Esophagus muscularis mucosa (tissue), 3 donors: ENCODE measurements at regions not wholly inside any gene's neighbourhood (a gene's known extent, or its start where the extent isn't known, plus 50 kb on each side); places are given as distances from the start of the nearest gene placed in this dataset.

Experiments
- POLR2AphosphoS5 ChIP-seq, 2 donors: sonication (generic); formaldehyde crosslinking; IDR thresholded peaks; one replicate each; pipeline ENCODE4 v1.6.1; 2017; ENCODE audit warnings: antibody characterized with exemption in 2 of 2
- TF ChIP-seq, protein P1 (sequence below), 3 experiments: fragments of 200-600 bp in 2 of 3; fragments of 450-650 bp in 1 of 3; sonication (generic) in 2 of 3; IDR thresholded peaks; one replicate each; pipeline ENCODE4 v1.5.1; 2017 to 2019; ENCODE audit warnings: antibody characterized with exemption in 3 of 3, mild to moderate bottlenecking in 2 of 3, moderate library complexity in 1 of 3

DNA sequence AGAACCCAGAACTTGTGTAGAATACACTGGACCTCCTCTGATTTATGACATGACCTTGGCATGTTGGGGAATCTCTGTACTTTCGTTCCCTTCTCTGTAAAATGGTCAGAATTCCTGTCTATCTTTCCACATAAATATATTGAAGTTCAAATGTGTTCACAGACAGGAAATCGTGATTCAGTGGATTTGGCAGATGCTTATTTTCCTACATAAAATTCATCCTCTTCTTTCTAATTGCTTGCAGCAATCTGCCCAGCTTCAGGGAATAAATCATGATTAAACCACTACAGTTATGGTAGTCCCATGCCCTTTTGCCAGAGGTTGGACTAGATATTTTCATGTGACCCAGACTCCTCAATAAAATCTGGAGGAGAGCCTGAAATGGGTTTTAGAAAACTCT lies 52.1 kb upstream of the ARL15 start:
- TF ChIP-seq POLR2AphosphoS5 (IDR thresholded peaks at IDR 0.05): no peak
- TF ChIP-seq, protein P1, sequence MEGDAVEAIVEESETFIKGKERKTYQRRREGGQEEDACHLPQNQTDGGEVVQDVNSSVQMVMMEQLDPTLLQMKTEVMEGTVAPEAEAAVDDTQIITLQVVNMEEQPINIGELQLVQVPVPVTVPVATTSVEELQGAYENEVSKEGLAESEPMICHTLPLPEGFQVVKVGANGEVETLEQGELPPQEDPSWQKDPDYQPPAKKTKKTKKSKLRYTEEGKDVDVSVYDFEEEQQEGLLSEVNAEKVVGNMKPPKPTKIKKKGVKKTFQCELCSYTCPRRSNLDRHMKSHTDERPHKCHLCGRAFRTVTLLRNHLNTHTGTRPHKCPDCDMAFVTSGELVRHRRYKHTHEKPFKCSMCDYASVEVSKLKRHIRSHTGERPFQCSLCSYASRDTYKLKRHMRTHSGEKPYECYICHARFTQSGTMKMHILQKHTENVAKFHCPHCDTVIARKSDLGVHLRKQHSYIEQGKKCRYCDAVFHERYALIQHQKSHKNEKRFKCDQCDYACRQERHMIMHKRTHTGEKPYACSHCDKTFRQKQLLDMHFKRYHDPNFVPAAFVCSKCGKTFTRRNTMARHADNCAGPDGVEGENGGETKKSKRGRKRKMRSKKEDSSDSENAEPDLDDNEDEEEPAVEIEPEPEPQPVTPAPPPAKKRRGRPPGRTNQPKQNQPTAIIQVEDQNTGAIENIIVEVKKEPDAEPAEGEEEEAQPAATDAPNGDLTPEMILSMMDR (IDR thresholded peaks at IDR 0.05): no peak
